GM21717 (cell line): ENCODE measurements at regions not wholly inside any gene's neighbourhood (a gene's known extent, or its start where the extent isn't known, plus 50 kb on each side); places are given as distances from the start of the nearest gene placed in this dataset.

Experiments used
- ATAC-seq: cut with Tn5 transposase; IDR thresholded peaks from one replicate; pipeline ENCODE4 v1.9.1; 2021; ENCODE audit warnings: mild to moderate bottlenecking, moderate library complexity; ENCODE audit not compliant: unreplicated experiment

DNA sequence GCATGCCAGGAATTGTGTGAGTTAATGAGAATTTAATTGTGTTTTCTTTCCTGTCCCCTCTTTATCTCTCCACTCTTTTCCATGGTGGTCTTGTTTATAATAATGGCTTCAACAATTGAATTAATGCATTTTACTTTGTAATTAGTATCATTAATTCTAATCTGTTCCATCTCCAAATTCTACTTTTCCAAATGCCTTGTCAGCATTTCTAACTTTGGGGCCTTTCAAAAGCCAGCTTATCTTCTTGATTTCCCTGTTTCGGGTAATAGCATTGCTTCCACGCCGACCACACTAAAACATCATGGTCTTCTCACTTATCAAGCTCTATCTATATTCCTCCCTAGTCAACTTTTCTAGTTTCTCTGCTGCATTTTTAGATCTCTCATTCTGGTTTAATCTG, 54.2 kb upstream of the RMST start:
- no peak for ATAC-seq

DNA sequence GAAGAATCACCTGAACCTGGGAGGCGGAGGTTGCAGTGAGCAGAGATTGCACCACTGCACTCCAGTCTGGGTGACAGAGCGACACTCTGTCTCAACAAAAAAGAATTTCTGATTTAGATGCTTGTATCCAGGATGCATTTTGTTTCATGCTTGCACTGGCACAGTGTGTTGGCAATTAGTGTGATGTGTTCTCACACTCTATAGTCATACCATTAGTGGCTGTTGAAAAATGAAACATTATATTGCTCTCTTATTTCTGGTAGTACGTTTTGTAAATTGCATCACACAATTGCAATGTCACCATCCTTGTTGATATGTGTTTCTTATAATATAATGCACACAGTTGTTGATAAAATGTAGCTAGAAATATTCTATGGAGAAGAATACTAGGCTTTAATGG, 51.3 kb upstream of the RMST start:
- no peak for ATAC-seq
